ENCODE measurements at regions not wholly inside any gene's neighbourhood (a gene's known extent, or its start where the extent isn't known, plus 50 kb on each side); places are given as distances from the start of the nearest gene placed in this dataset.

DNA sequence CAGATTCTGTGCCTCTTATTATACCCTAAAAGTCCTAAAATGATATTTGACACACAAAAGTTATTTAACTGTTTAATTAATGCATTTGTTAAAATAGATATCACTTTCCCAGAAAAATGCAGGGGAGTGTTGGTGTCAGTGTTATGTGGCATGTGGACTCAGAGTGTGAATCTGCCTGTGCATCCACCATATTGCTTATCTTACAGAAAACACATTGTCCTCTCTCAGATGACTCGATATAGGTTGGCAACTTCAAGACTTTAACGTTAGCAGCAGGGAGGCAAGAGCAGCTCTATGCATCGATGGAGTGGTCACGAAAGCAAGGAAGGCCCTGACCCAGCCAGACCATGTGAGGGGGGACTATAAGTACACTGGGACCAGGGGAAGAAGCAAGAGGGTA is 165.4 kb upstream of the DCBLD2 start:
- no peaks in the 10 kb centered on the region for H3K27me3 ChIP-seq (ENCODE audit: control insufficient read depth, insufficient read depth, low read length)
- no peaks in the 10 kb centered on the region for H3K9me3 ChIP-seq (ENCODE audit: control insufficient read depth in 2 of 3, insufficient read depth in 1 of 3, low read length in 3 of 3)
- H3K4me1 ChIP-seq (ENCODE audit: control insufficient read depth in 2 of 3, insufficient read depth in 2 of 3, low read depth in 1 of 3, low read length in 3 of 3), result no peaks in the 10 kb centered on the region
- DNase-seq (no peak), FAIRE-seq (no peak)
- no peak overlapping the region for H3K4me3 ChIP-seq (ENCODE audit: low read length in 3 of 3)
- H3K27ac ChIP-seq (ENCODE audit: low read depth in 2 of 2, low read length in 2 of 2), result no peak overlapping the region
- H3K9ac ChIP-seq (ENCODE audit: low read length in 3 of 3), result no peak overlapping the region
- intact Hi-C loops (cut with DNase I), result no loop called here
- H3K36me3 ChIP-seq (ENCODE audit: control insufficient read depth in 2 of 3, insufficient read depth in 3 of 3, low read length in 3 of 3), result no peaks in the 10 kb centered on the region
- TF ChIP-seq, protein P1, sequence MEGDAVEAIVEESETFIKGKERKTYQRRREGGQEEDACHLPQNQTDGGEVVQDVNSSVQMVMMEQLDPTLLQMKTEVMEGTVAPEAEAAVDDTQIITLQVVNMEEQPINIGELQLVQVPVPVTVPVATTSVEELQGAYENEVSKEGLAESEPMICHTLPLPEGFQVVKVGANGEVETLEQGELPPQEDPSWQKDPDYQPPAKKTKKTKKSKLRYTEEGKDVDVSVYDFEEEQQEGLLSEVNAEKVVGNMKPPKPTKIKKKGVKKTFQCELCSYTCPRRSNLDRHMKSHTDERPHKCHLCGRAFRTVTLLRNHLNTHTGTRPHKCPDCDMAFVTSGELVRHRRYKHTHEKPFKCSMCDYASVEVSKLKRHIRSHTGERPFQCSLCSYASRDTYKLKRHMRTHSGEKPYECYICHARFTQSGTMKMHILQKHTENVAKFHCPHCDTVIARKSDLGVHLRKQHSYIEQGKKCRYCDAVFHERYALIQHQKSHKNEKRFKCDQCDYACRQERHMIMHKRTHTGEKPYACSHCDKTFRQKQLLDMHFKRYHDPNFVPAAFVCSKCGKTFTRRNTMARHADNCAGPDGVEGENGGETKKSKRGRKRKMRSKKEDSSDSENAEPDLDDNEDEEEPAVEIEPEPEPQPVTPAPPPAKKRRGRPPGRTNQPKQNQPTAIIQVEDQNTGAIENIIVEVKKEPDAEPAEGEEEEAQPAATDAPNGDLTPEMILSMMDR (IDR thresholded peaks at IDR 0.05; ENCODE audit: borderline replicate concordance, extremely low read depth, insufficient read depth), result no peak

DNA sequence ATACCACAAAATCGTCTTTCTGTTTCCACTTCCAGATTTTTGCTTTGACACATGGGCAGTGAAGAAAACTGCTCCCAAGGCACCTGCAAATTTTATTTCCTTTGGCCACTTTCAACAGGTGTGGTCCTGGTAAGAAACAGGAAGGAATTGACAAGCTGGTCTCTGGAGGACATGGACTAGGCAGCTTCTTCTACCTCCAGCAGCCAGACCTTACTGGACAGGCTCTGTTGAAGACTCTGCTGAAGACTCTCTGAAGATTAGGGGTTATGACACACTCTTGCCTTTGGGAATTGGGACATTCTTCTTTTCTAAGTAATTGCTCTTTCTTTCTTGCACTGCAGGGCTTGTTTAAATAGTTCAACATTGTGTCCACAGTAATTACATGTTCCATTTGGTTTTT is 147.7 kb upstream of the DCBLD2 start:
- Histone ChIP-seq H3K27ac (ENCODE audit: low read depth in 2 of 2, low read length in 2 of 2) (no peak overlapping the region), H3K4me1 (ENCODE audit: control insufficient read depth in 2 of 3, insufficient read depth in 2 of 3, low read depth in 1 of 3, low read length in 3 of 3) (no peaks in the 10 kb centered on the region), H3K36me3 (ENCODE audit: control insufficient read depth in 2 of 3, insufficient read depth in 3 of 3, low read length in 3 of 3) (no peaks in the 10 kb centered on the region), H3K4me3 (ENCODE audit: low read length in 3 of 3) (no peak overlapping the region), H3K9me3 (ENCODE audit: control insufficient read depth in 2 of 3, insufficient read depth in 1 of 3, low read length in 3 of 3) (no peaks in the 10 kb centered on the region), H3K27me3 (ENCODE audit: control insufficient read depth, insufficient read depth, low read length) (no peaks in the 10 kb centered on the region), H3K9ac (ENCODE audit: low read length in 3 of 3) (no peak overlapping the region)
- no peak for DNase-seq
- TF ChIP-seq, protein P1 (IDR thresholded peaks at IDR 0.05; ENCODE audit: borderline replicate concordance, extremely low read depth, insufficient read depth), result no peak
- intact Hi-C loops (cut with DNase I), result no loop called here
- no peak for FAIRE-seq

GRCh38 chr3:99041747-99042146 is 140.3 kb upstream of the DCBLD2 start:
- H3K27me3 ChIP-seq (ENCODE audit: control insufficient read depth, insufficient read depth, low read length), result no peaks in the 10 kb centered on the region
- no peak overlapping the region for H3K27ac ChIP-seq (ENCODE audit: low read depth in 2 of 2, low read length in 2 of 2)
- H3K4me3 ChIP-seq (ENCODE audit: low read length in 3 of 3), result no peak overlapping the region
- DNase-seq (no peak), FAIRE-seq (no peak)
- H3K9ac ChIP-seq (ENCODE audit: low read length in 3 of 3), result no peak overlapping the region
- no peaks in the 10 kb centered on the region for H3K9me3 ChIP-seq (ENCODE audit: control insufficient read depth in 2 of 3, insufficient read depth in 1 of 3, low read length in 3 of 3)
- TF ChIP-seq, protein P1 (IDR thresholded peaks at IDR 0.05; ENCODE audit: borderline replicate concordance, extremely low read depth, insufficient read depth), result no peak
- H3K36me3 ChIP-seq (ENCODE audit: control insufficient read depth in 2 of 3, insufficient read depth in 3 of 3, low read length in 3 of 3), result no peaks in the 10 kb centered on the region
- no peaks in the 10 kb centered on the region for H3K4me1 ChIP-seq (ENCODE audit: control insufficient read depth in 2 of 3, insufficient read depth in 2 of 3, low read depth in 1 of 3, low read length in 3 of 3)
- intact Hi-C loops (cut with DNase I), result no loop called here

DNA sequence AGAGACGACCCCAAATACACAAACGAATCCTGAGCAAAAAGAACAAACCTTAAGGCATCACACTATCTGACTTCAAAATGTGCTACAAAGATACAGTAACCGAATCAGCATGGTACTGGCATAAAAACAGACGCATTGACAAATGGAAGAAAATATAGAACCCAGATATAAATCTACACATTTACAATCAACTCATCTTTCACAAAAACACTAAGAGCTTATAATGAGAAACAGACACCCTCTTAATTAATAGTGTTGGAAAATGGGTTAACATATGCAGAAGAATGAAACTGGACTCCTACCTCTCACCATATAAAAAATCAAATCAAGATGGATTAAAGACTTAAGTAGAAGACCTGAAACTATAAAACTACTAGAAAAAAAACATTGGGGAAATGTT is 130.3 kb upstream of the DCBLD2 start:
- Histone ChIP-seq H3K4me1 (ENCODE audit: control insufficient read depth in 2 of 3, insufficient read depth in 2 of 3, low read depth in 1 of 3, low read length in 3 of 3) (no peaks in the 10 kb centered on the region), H3K9me3 (ENCODE audit: control insufficient read depth in 2 of 3, insufficient read depth in 1 of 3, low read length in 3 of 3) (peaks cover 0 to 6% (median 0%) of the 10 kb centered on the region in 3 donors), H3K4me3 (ENCODE audit: low read length in 3 of 3) (no peak overlapping the region), H3K9ac (ENCODE audit: low read length in 3 of 3) (no peak overlapping the region), H3K27ac (ENCODE audit: low read depth in 2 of 2, low read length in 2 of 2) (no peak overlapping the region), H3K27me3 (ENCODE audit: control insufficient read depth, insufficient read depth, low read length) (no peaks in the 10 kb centered on the region), H3K36me3 (ENCODE audit: control insufficient read depth in 2 of 3, insufficient read depth in 3 of 3, low read length in 3 of 3) (no peaks in the 10 kb centered on the region)
- no peak for FAIRE-seq
- TF ChIP-seq, protein P1 (IDR thresholded peaks at IDR 0.05; ENCODE audit: borderline replicate concordance, extremely low read depth, insufficient read depth), result no peak
- intact Hi-C loops (cut with DNase I), result no loop called here
- DNase-seq, result no peak

Data from kidney (tissue), 13 donors.